ENCODE measurements at regions not wholly inside any gene's neighbourhood (a gene's known extent, or its start where the extent isn't known, plus 50 kb on each side); places are given as distances from the start of the nearest gene placed in this dataset.

GRCh38 chr16:27633221-27633620, 83.3 kb downstream of the KATNIP start:
- Histone ChIP-seq H3K4me3 (no peak overlapping the region), H3K79me2 (ENCODE audit: control insufficient read depth, insufficient read depth, low read length) (no peaks in the 10 kb centered on the region), H3K9me1 (ENCODE audit: control insufficient read depth, insufficient read depth, low read length) (no peaks in the 10 kb centered on the region), H3K4me1 (replicated peaks in 1 of 2; ENCODE audit: control insufficient read depth in 2 of 2, insufficient read depth in 2 of 2, low read length in 2 of 2) (peaks cover 0 to 3% of the 10 kb centered on the region in 2 experiments; a peak in 1 of 5 replicates), H2AFZ (ENCODE audit: low read depth, low read length) (no peak overlapping the region), H3K9me3 (replicated peaks; ENCODE audit: control insufficient read depth, insufficient read depth, low read depth, low read length) (no peaks in the 10 kb centered on the region), H3K9ac (ENCODE audit: insufficient read depth in 1 of 2, low read depth in 2 of 2, low read length in 2 of 2) (no peak overlapping the region), H3K4me2 (ENCODE audit: insufficient read depth, low read length) (no peak overlapping the region), H4K20me1 (replicated peaks; ENCODE audit: control insufficient read depth, insufficient read depth, low read length) (no peaks in the 10 kb centered on the region; the same call in 1 of the 2 replicates), H3K27me3 (ENCODE audit: control insufficient read depth in 2 of 2, insufficient read depth in 2 of 2, low read length in 2 of 2) (no peaks in the 10 kb centered on the region), H3K36me3 (ENCODE audit: control insufficient read depth, insufficient read depth, low read length) (no peaks in the 10 kb centered on the region), H3K27ac (ENCODE audit: extremely low read depth, low read depth, low read length) (no peak overlapping the region)
- ChIA-PET POLR2A (no interaction called here), CTCF (ENCODE audit: low intra/inter-chr PET ratio) (no interaction called here)
- no peak for FAIRE-seq
- ATAC-seq, result no peak
- DNase-seq (ENCODE audit: extremely low read depth in 1 of 4, low spot score in 3 of 4), result no peak
- TF ChIP-seq ARNT (IDR thresholded peaks at IDR 0.05) (no peak), NELFE (IDR thresholded peaks at IDR 0.05; ENCODE audit: insufficient read depth, insufficient read length) (no peak), GABPB2 (CRISPR knock-in tag; conservative IDR thresholded peaks at IDR 0.05) (no peak)
- no TSS peak for BruUV-seq (replicated peaks)
- WGBS (ENCODE audit: insufficient coverage, low coverage, missing lambda C conversion rate), result 86% methylated on average over 3 of the region's 3 CpGs
- intact Hi-C loops (cut with micrococcal nuclease), result no loop called here
- in situ Hi-C loops (cut with MboI), result no loop called here

DNA sequence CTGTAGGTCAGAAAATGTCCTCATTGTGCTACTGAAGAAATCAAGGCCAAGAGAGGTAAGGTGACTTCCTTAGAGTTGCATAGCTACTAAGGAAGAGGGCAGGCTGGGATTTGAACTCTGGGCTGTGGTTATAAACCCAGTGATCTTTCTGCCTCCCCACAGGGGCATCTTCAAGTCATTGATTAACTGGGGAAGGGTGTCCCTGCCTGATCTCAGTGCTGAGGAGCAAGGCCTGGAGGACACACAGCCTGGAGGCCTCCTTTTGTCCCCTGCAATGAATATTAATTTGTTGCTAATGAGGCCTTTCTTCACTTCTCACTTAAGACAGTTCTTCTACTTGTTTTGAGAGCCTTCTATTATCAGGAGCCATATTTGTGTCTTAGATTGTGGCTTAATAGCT, 83.8 kb downstream of the KATNIP start:
- Histone ChIP-seq H4K20me1 (replicated peaks; ENCODE audit: control insufficient read depth, insufficient read depth, low read length) (no peaks in the 10 kb centered on the region; the same call in 1 of the 2 replicates), H3K4me1 (replicated peaks in 1 of 2; ENCODE audit: control insufficient read depth in 2 of 2, insufficient read depth in 2 of 2, low read length in 2 of 2) (peaks cover 0 to 3% of the 10 kb centered on the region in 2 experiments; a peak in 1 of 5 replicates), H3K79me2 (ENCODE audit: control insufficient read depth, insufficient read depth, low read length) (no peaks in the 10 kb centered on the region), H3K9me3 (replicated peaks; ENCODE audit: control insufficient read depth, insufficient read depth, low read depth, low read length) (no peaks in the 10 kb centered on the region), H3K4me2 (ENCODE audit: insufficient read depth, low read length) (no peak overlapping the region), H3K9ac (ENCODE audit: insufficient read depth in 1 of 2, low read depth in 2 of 2, low read length in 2 of 2) (no peak overlapping the region), H3K36me3 (ENCODE audit: control insufficient read depth, insufficient read depth, low read length) (no peaks in the 10 kb centered on the region), H3K4me3 (no peak overlapping the region), H3K9me1 (ENCODE audit: control insufficient read depth, insufficient read depth, low read length) (no peaks in the 10 kb centered on the region), H3K27me3 (ENCODE audit: control insufficient read depth in 2 of 2, insufficient read depth in 2 of 2, low read length in 2 of 2) (no peaks in the 10 kb centered on the region), H3K27ac (ENCODE audit: extremely low read depth, low read depth, low read length) (no peak overlapping the region), H2AFZ (ENCODE audit: low read depth, low read length) (no peak overlapping the region)
- DNase-seq (ENCODE audit: extremely low read depth in 1 of 4, low spot score in 3 of 4), result no peak
- BruUV-seq (replicated peaks), result no TSS peak
- ChIA-PET CTCF (ENCODE audit: low intra/inter-chr PET ratio) (no interaction called here), POLR2A (no interaction called here)
- no peak for FAIRE-seq
- no peak for ATAC-seq
- in situ Hi-C loops (cut with MboI) (no loop called here), intact Hi-C loops (cut with micrococcal nuclease) (no loop called here)
- no peak for TF ChIP-seq KLF16 (IDR thresholded peaks at IDR 0.05)
- TF ChIP-seq, protein P1, sequence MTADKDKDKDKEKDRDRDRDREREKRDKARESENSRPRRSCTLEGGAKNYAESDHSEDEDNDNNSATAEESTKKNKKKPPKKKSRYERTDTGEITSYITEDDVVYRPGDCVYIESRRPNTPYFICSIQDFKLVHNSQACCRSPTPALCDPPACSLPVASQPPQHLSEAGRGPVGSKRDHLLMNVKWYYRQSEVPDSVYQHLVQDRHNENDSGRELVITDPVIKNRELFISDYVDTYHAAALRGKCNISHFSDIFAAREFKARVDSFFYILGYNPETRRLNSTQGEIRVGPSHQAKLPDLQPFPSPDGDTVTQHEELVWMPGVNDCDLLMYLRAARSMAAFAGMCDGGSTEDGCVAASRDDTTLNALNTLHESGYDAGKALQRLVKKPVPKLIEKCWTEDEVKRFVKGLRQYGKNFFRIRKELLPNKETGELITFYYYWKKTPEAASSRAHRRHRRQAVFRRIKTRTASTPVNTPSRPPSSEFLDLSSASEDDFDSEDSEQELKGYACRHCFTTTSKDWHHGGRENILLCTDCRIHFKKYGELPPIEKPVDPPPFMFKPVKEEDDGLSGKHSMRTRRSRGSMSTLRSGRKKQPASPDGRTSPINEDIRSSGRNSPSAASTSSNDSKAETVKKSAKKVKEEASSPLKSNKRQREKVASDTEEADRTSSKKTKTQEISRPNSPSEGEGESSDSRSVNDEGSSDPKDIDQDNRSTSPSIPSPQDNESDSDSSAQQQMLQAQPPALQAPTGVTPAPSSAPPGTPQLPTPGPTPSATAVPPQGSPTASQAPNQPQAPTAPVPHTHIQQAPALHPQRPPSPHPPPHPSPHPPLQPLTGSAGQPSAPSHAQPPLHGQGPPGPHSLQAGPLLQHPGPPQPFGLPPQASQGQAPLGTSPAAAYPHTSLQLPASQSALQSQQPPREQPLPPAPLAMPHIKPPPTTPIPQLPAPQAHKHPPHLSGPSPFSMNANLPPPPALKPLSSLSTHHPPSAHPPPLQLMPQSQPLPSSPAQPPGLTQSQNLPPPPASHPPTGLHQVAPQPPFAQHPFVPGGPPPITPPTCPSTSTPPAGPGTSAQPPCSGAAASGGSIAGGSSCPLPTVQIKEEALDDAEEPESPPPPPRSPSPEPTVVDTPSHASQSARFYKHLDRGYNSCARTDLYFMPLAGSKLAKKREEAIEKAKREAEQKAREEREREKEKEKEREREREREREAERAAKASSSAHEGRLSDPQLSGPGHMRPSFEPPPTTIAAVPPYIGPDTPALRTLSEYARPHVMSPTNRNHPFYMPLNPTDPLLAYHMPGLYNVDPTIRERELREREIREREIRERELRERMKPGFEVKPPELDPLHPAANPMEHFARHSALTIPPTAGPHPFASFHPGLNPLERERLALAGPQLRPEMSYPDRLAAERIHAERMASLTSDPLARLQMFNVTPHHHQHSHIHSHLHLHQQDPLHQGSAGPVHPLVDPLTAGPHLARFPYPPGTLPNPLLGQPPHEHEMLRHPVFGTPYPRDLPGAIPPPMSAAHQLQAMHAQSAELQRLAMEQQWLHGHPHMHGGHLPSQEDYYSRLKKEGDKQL (CRISPR knock-in tag; IDR thresholded peaks at IDR 0.05; ENCODE audit: borderline replicate concordance), result no peak
- TF ChIP-seq STAT5A (IDR thresholded peaks at IDR 0.05; ENCODE audit: borderline replicate concordance, low read length), result no peak
- no peak for TF ChIP-seq SMC3 (conservative IDR thresholded peaks at IDR 0.05; ENCODE audit: insufficient read depth, low read depth, low read length)
- TF ChIP-seq ZBTB1 (CRISPR knock-in tag; IDR thresholded peaks at IDR 0.05; ENCODE audit: borderline replicate concordance, low read depth), result no peak
